MM.1S (cell line): ENCODE measurements at regions not wholly inside any gene's neighbourhood (a gene's known extent, or its start where the extent isn't known, plus 50 kb on each side); places are given as distances from the start of the nearest gene placed in this dataset.

ENCODE experiments used
- EZH2 ChIP-seq: fragments of 300-600 bp; sonication (generic); optimal IDR thresholded peaks from 2 replicates; pipeline ENCODE3; 2017; ENCODE audit warnings: low read depth, mild to moderate bottlenecking, antibody characterized with exemption, low read length, mixed read lengths
- EZH2phosphoT487 ChIP-seq: fragments of 300-600 bp; sonication (generic); IDR thresholded peaks from 2 replicates; pipeline ENCODE4 v1.6.1; 2018; ENCODE audit warnings: antibody characterized with exemption, low read length

- TF ChIP-seq EZH2phosphoT487 (no peak), EZH2 (no peak)
These were observed 698.9 kb downstream of the INHBA start for GRCh38 chr7:41003977-41004376.
